ENCODE measurements at regions not wholly inside any gene's neighbourhood (a gene's known extent, or its start where the extent isn't known, plus 50 kb on each side); places are given as distances from the start of the nearest gene placed in this dataset.

- ChIA-PET POLR2A (no interaction called here), CTCF (interaction anchor here (1.0 to 2.0 kb wide), 3 partner anchors 124 to 350 kb away, joined by 3 to 10 read pairs (median 3); no protein-coding TSS in a partner anchor)
- DNase-seq (ENCODE audit: low read depth, low spot score) (no peak), FAIRE-seq (no peak)
- Histone ChIP-seq H3K4me2 (ENCODE audit: insufficient read depth, low read length) (no peak overlapping the region), H2AFZ (ENCODE audit: low read depth, low read length) (no peak overlapping the region), H3K4me3 (replicated peaks in 1 of 3; ENCODE audit: insufficient read depth in 1 of 3, low read depth in 1 of 3, low read length in 3 of 3) (no peak overlapping the region), H3K27ac (ENCODE audit: insufficient read depth, low read depth, low read length) (no peak overlapping the region), H3K9ac (replicated peaks; ENCODE audit: extremely low read depth, insufficient read depth, low read length) (no peak overlapping the region), H4K20me1 (replicated peaks; ENCODE audit: control insufficient read depth, extremely low read depth, insufficient read depth, low read length) (no peaks in the 10 kb centered on the region), H3K36me3 (ENCODE audit: control insufficient read depth in 2 of 2, extremely low read depth in 1 of 2, insufficient read depth in 2 of 2, low read length in 2 of 2) (no peaks in the 10 kb centered on the region), H3K79me2 (ENCODE audit: control insufficient read depth, insufficient read depth, low read length) (no peaks in the 10 kb centered on the region), H3K4me1 (ENCODE audit: control insufficient read depth, extremely low read depth, insufficient read depth, low read length) (no peaks in the 10 kb centered on the region), H3K27me3 (ENCODE audit: control insufficient read depth in 2 of 2, insufficient read depth in 2 of 2, low read length in 2 of 2) (peaks cover 2 to 11% of the 10 kb centered on the region in 2 experiments), H3K9me3 (replicated peaks; ENCODE audit: control insufficient read depth, insufficient read depth, low read length) (no peaks in the 10 kb centered on the region), H3K9me1 (replicated peaks; ENCODE audit: control insufficient read depth, extremely low read depth, insufficient read depth, low read length) (no peaks in the 10 kb centered on the region)
- intact Hi-C loops (cut with micrococcal nuclease): loop anchor here (10.0 kb wide), 1 partner anchor 121 kb away; no protein-coding TSS in a partner anchor
- no peak for TF ChIP-seq POLR2AphosphoS5 (IDR thresholded peaks at IDR 0.05; ENCODE audit: insufficient read depth, low read depth, low read length)
- no peak for TF ChIP-seq JUN (IDR thresholded peaks at IDR 0.05; ENCODE audit: borderline replicate concordance, insufficient read depth, insufficient read length, low read depth)
- no peak for TF ChIP-seq MYC (IDR thresholded peaks at IDR 0.05; ENCODE audit: low read depth, low read length)
- TF ChIP-seq POLR2A (IDR thresholded peaks at IDR 0.05; ENCODE audit: low read depth, low read length): no peak
- no peak for TF ChIP-seq MAX (IDR thresholded peaks at IDR 0.05; ENCODE audit: insufficient read depth, insufficient read length)
- TF ChIP-seq EZH2 (IDR thresholded peaks at IDR 0.05; ENCODE audit: borderline replicate concordance, low read depth, low read length, severe bottlenecking): no peak
- TF ChIP-seq FOS (IDR thresholded peaks at IDR 0.05; ENCODE audit: borderline replicate concordance, insufficient read depth, low read length): no peak
- no peak for TF ChIP-seq CTCF (IDR thresholded peaks at IDR 0.05; ENCODE audit: extremely low read depth in 1 of 2, insufficient read depth in 1 of 2, low read depth in 1 of 2, low read length in 2 of 2)
- TF ChIP-seq GATA2 (IDR thresholded peaks at IDR 0.05; ENCODE audit: insufficient read depth, insufficient read length, low read depth, low read length): no peak
- dilution Hi-C loops (cut with MboI; ENCODE audit: extremely low pct_ligation_motif_present, low sequenced_read_pairs): no loop called here
- no TSS peak for BruUV-seq (replicated peaks)
Measured at GRCh38 chr5:60163762-60164161, 270.2 kb upstream of the PDE4D start.

Measured in endothelial cell of umbilical vein (primary cell).